Thoracic aorta (tissue), 2 donors: ENCODE measurements at regions not wholly inside any gene's neighbourhood (a gene's known extent, or its start where the extent isn't known, plus 50 kb on each side); places are given as distances from the start of the nearest gene placed in this dataset.

ENCODE experiments used
- ATAC-seq: fragments of 150-250 bp; one replicate; pipeline ENCODE4 v1.8.0; 2017; ENCODE audit warnings: low read depth; ENCODE audit not compliant: insufficient number of reproducible peaks, low FRiP score
- DNase-seq: peaks from one replicate; pipeline ENCODE4 v3.0.0-alpha.2; 2020; ENCODE audit warnings: low spot score
- H3K27ac ChIP-seq, 2 donors: fragments of 200-600 bp; sonication (generic); 1 replicate in 1 of 2; 2 replicates in 1 of 2; pipeline ENCODE4 v1.5.1; 2016; ENCODE audit warnings: mild to moderate bottlenecking in 2 of 2, moderate library complexity in 2 of 2
- H3K27me3 ChIP-seq: fragments of 200-600 bp; sonication (generic); replicated peaks from 2 replicates; pipeline ENCODE4 v1.6.0; 2016; ENCODE audit warnings: mild to moderate bottlenecking; ENCODE audit not compliant: insufficient read depth
- H3K36me3 ChIP-seq: fragments of 200-600 bp; sonication (generic); one replicate; pipeline ENCODE4 v1.5.1; 2016
- H3K4me1 ChIP-seq, 2 donors: fragments of 200-600 bp; sonication (generic); 1 replicate in 1 of 2; 2 replicates in 1 of 2; pipeline versions ENCODE4 v1.5.1 to v1.6.0; 2016; ENCODE audit warnings: low read depth in 2 of 2, mild to moderate bottlenecking in 1 of 2; ENCODE audit not compliant: control insufficient read depth in 1 of 2
- H3K4me3 ChIP-seq: fragments of 200-600 bp; sonication (generic); 2 replicates; pipeline ENCODE4 v1.5.1; 2016; ENCODE audit warnings: mild to moderate bottlenecking
- H3K9me3 ChIP-seq: fragments of 200-600 bp; sonication (generic); 2 replicates; pipeline ENCODE4 v1.5.1; 2016
- CTCF ChIP-seq: fragments of 200-600 bp; sonication (generic); IDR thresholded peaks from one replicate; pipeline ENCODE4 v1.5.1; 2019; ENCODE audit warnings: antibody characterized with exemption

- DNase-seq (no peak), ATAC-seq (no peak)
- no peaks in the 10 kb centered on the region for H3K27me3 ChIP-seq
- TF ChIP-seq CTCF = no peak
- H3K27ac ChIP-seq = no peak overlapping the region
- no peaks in the 10 kb centered on the region for H3K9me3 ChIP-seq
- no peaks in the 10 kb centered on the region for H3K4me1 ChIP-seq
- H3K4me3 ChIP-seq = no peak overlapping the region
- no peaks in the 10 kb centered on the region for H3K36me3 ChIP-seq
Measured at GRCh38 chr7:45500257-45500656, 73.9 kb upstream of the ADCY1 start.

DNA sequence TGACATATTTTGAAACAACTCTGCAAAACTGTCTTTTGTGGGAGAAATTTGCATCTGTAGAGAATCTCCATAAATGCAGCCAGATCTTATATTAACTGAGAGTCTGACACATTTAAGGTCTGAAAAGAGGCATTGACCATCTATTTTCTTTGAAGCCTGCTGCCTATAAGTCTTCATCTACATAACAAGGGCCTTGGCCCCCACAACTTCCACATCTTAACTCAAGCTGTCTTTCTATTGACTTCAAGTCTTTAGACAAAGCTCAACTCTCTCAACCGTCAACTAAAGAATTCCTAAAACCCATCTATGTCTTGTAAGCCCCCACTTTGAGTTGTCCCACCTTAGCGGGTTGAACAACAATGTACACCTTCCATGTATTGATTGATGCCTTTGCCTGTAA lies 72.4 kb upstream of the ADCY1 start:
- TF ChIP-seq CTCF = no peak
- ATAC-seq (no peak), DNase-seq (no peak)
- Histone ChIP-seq H3K36me3 (no peaks in the 10 kb centered on the region), H3K27ac (no peak overlapping the region), H3K4me1 (no peaks in the 10 kb centered on the region), H3K27me3 (no peaks in the 10 kb centered on the region), H3K4me3 (no peak overlapping the region), H3K9me3 (no peaks in the 10 kb centered on the region)

DNA sequence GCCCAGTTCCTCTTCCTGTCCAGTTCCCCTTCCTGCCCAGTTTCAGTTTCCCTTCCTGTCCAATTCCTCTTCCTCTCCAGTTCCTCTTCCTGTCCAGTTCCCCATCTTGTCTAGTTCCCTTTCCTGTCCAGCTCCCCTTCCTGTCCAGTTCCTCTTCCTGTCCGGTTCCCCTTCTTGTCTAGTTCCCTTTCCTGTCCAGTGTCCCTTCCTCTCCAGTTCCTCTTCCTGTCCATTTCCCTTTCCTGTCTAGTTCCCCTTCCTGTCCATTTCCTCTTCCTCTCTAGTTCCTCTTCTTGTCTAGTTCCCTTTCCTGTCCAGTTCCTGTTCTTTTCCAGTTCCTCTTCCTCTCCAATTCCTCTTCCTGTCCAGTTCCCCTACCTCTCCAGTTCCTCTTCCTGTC lies 68.1 kb upstream of the ADCY1 start:
- no peak overlapping the region for H3K27ac ChIP-seq
- ATAC-seq = no peak
- peaks cover 3% of the 10 kb centered on the region for H3K9me3 ChIP-seq
- TF ChIP-seq CTCF = no peak
- H3K36me3 ChIP-seq = no peaks in the 10 kb centered on the region
- no peak for DNase-seq
- H3K4me1 ChIP-seq = no peaks in the 10 kb centered on the region
- no peak overlapping the region for H3K4me3 ChIP-seq
- H3K27me3 ChIP-seq = no peaks in the 10 kb centered on the region

DNA sequence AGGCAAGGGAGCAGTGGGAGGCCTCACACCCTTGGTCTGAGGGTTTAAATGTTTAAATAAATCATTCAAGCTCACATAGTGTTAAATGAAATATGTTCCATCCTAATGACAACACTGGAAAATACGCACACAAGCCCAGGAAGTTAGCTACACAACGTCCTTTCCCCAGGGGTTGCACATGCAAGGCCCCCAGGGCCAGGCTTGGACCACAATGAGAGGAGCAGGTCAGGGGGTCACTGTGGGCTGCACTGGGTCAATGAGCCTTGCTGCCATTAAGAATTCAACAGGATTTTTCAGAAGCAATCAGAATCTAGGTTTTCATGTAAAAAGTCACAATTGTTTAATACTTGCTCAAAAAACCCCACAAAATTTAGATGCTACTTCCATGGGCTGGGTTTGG lies 64.9 kb upstream of the ADCY1 start:
- H3K4me1 ChIP-seq = no peaks in the 10 kb centered on the region
- DNase-seq (no peak), ATAC-seq (no peak)
- H3K4me3 ChIP-seq = no peak overlapping the region
- peaks cover 3% of the 10 kb centered on the region for H3K9me3 ChIP-seq
- H3K27ac ChIP-seq = no peak overlapping the region
- TF ChIP-seq CTCF = no peak
- H3K36me3 ChIP-seq = no peaks in the 10 kb centered on the region
- no peaks in the 10 kb centered on the region for H3K27me3 ChIP-seq

DNA sequence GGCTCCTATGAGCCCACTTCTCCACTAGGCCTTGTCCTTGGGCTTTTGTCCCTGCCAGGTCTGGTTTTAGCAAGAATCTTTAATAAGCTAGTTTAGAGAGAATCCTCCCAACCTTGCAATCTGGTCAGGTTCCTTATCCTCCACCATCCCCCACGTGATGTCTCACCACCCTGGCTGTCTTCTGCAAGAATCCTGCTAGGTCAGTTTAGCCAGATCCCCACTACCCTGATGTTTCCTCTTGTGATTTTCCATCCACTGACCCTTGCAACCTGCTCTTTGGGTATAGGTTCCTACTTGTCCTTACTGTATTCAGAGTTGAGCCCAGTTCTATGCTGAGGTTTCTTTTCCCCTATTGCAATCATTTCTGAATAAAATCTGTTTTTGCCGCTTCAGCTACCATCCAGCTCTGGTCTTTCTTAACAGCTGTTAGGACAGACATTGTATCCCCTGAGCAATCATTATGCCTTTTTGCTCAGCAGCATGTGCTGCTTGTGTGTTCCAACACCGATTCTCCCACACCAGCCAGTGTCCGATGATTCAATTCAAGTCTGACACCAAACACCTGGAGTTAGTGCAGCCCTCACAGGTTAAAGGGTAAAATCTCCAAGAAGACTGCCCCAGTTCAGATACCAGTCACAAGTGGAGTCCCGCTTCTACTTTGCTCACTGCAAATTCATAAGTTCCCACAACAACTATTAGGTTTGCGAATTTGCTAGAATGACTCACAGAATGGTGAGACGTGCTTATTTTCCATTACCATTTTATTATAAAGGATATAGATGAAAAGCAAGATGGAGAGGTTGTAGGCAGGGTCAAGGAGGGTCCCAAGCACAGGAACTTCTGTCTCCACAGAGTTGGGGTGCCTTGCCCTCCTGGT lies 62.2 kb upstream of the ADCY1 start:
- H3K27me3 ChIP-seq = no peaks in the 10 kb centered on the region
- no peak for TF ChIP-seq CTCF
- H3K36me3 ChIP-seq = no peaks in the 10 kb centered on the region
- ATAC-seq (no peak), DNase-seq (no peak)
- H3K27ac ChIP-seq = no peak overlapping the region
- H3K4me3 ChIP-seq = no peak overlapping the region
- H3K9me3 ChIP-seq = peaks cover 3% of the 10 kb centered on the region
- H3K4me1 ChIP-seq = no peaks in the 10 kb centered on the region
